Glutamatergic neuron (in vitro differentiated cells): ENCODE measurements at regions not wholly inside any gene's neighbourhood (a gene's known extent, or its start where the extent isn't known, plus 50 kb on each side); places are given as distances from the start of the nearest gene placed in this dataset.

Source experiments
- DNase-seq: peaks from one replicate; pipeline ENCODE4 v3.0.0; 2022
- H3K27ac Mint-ChIP-seq: one replicate; pipeline ENCODE4 v1.8.0; 2020; ENCODE audit warnings: mild to moderate bottlenecking, mixed read lengths, inconsistent platforms; ENCODE audit not compliant: unreplicated experiment
- H3K27me3 Mint-ChIP-seq: one replicate; pipeline ENCODE4 v1.8.0; 2020; ENCODE audit warnings: mild to moderate bottlenecking, moderate library complexity, mixed read lengths, inconsistent platforms; ENCODE audit not compliant: unreplicated experiment
- H3K36me3 Mint-ChIP-seq: one replicate; pipeline ENCODE4 v1.8.0; 2020; ENCODE audit warnings: mild to moderate bottlenecking, mixed read lengths, inconsistent platforms; ENCODE audit not compliant: unreplicated experiment
- H3K4me1 Mint-ChIP-seq: one replicate; pipeline ENCODE4 v1.8.0; 2020; ENCODE audit warnings: mild to moderate bottlenecking, low read depth, mixed read lengths, inconsistent platforms; ENCODE audit not compliant: unreplicated experiment
- H3K4me3 Mint-ChIP-seq: one replicate; pipeline ENCODE4 v1.8.0; 2020; ENCODE audit warnings: mild to moderate bottlenecking, mixed read lengths, inconsistent platforms; ENCODE audit not compliant: unreplicated experiment
- H3K9me3 Mint-ChIP-seq: one replicate; pipeline ENCODE4 v1.8.0; 2020; ENCODE audit warnings: mild to moderate bottlenecking, moderate library complexity, mixed read lengths, inconsistent platforms; ENCODE audit not compliant: unreplicated experiment
- TF ChIP-seq, protein P1 (sequence below): fragments of 200-600 bp; sonication (generic); IDR thresholded peaks from one replicate; pipeline ENCODE4 v1.5.0; 2021; ENCODE audit not compliant: partially characterized antibody, unreplicated experiment

- Mint-ChIP-seq H3K4me1 (no peaks in the 10 kb centered on the region), H3K9me3 (no peaks in the 10 kb centered on the region), H3K27ac (no peak overlapping the region), H3K4me3 (no peak overlapping the region), H3K27me3 (no peaks in the 10 kb centered on the region), H3K36me3 (peaks cover 10% of the 10 kb centered on the region)
- TF ChIP-seq, protein P1, sequence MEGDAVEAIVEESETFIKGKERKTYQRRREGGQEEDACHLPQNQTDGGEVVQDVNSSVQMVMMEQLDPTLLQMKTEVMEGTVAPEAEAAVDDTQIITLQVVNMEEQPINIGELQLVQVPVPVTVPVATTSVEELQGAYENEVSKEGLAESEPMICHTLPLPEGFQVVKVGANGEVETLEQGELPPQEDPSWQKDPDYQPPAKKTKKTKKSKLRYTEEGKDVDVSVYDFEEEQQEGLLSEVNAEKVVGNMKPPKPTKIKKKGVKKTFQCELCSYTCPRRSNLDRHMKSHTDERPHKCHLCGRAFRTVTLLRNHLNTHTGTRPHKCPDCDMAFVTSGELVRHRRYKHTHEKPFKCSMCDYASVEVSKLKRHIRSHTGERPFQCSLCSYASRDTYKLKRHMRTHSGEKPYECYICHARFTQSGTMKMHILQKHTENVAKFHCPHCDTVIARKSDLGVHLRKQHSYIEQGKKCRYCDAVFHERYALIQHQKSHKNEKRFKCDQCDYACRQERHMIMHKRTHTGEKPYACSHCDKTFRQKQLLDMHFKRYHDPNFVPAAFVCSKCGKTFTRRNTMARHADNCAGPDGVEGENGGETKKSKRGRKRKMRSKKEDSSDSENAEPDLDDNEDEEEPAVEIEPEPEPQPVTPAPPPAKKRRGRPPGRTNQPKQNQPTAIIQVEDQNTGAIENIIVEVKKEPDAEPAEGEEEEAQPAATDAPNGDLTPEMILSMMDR = no peak
- no peak for DNase-seq
These were observed 2441.0 kb downstream of the PCDH7 start for GRCh38 chr4:33161202-33161601.

DNA sequence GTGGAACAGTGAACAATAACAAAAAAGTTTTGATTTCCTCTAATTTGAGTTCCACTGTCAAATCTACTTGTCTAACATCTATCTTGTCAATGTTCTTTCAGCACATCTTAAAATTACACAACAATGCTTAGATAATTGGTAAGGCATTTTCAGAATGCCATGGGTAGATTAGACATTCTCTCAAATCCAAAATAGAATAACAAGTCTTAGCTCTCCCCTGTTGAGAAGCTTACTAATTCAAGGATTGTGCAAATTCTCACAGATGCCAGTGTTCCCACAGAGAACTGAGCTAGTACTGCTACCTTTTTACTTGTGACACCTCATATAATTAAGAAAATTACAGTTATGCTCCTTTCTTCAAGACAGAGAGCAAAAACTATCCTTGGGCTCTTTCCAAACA lies 2442.0 kb downstream of the PCDH7 start:
- TF ChIP-seq, protein P1 = no peak
- Mint-ChIP-seq H3K4me3 (no peak overlapping the region), H3K27me3 (no peaks in the 10 kb centered on the region), H3K36me3 (peaks cover 2% of the 10 kb centered on the region), H3K4me1 (no peaks in the 10 kb centered on the region), H3K9me3 (no peaks in the 10 kb centered on the region), H3K27ac (no peak overlapping the region)
- DNase-seq = no peak

GRCh38 chr4:33171873-33172525 lies 2451.8 kb downstream of the PCDH7 start:
- no peak for DNase-seq
- Mint-ChIP-seq H3K4me3 (no peak overlapping the region), H3K36me3 (no peaks in the 10 kb centered on the region), H3K27me3 (no peaks in the 10 kb centered on the region), H3K27ac (no peak overlapping the region), H3K4me1 (no peaks in the 10 kb centered on the region), H3K9me3 (no peaks in the 10 kb centered on the region)
- TF ChIP-seq, protein P1 = no peak

GRCh38 chr4:33176566-33176965 lies 2456.4 kb downstream of the PCDH7 start:
- Mint-ChIP-seq H3K27ac (no peak overlapping the region), H3K27me3 (no peaks in the 10 kb centered on the region), H3K4me1 (no peaks in the 10 kb centered on the region), H3K4me3 (no peak overlapping the region), H3K9me3 (peaks cover 2% of the 10 kb centered on the region), H3K36me3 (no peaks in the 10 kb centered on the region)
- no peak for DNase-seq
- TF ChIP-seq, protein P1 = no peak

DNA sequence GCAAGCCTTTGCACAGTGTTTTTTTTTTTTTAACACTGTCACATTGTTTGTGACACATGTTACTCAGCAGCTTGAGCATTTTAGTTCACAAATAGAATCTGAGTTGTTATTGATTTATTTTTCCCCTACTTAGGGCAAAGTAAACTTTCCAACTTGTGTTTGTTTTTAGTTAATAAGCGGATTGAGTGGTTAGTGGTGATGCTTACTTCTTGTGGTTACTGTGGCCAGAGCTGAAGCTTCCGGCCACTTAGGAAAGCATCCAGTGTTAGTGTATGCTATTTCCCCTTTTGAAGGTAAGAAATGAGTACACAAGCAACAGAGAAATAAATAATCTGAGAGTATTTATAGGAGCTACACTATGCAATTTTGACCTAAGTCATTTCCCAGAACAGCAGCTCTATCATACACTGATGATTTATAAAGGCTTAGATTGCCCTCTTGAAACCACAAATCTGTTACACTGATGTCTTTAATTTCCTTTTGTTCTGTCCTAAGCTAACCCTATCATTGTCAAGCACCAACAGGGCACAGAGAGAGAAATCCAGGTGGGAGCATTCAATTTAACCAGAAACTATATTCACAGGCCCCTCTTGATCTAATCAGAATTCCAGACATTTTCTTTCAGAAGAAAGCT lies 2464.6 kb downstream of the PCDH7 start:
- H3K4me3 Mint-ChIP-seq = no peak overlapping the region
- H3K27ac Mint-ChIP-seq = no peak overlapping the region

More for the DNA sequence above, 2464.6 kb downstream of the PCDH7 start:
- Mint-ChIP-seq H3K9me3 (no peaks in the 10 kb centered on the region), H3K27me3 (no peaks in the 10 kb centered on the region), H3K4me1 (no peaks in the 10 kb centered on the region), H3K36me3 (no peaks in the 10 kb centered on the region)
- TF ChIP-seq, protein P1 = no peak
- no peak for DNase-seq
